ENCODE measurements at regions not wholly inside any gene's neighbourhood (a gene's known extent, or its start where the extent isn't known, plus 50 kb on each side); places are given as distances from the start of the nearest gene placed in this dataset.

GRCh38 chr12:19992311-19992710 is 376.0 kb upstream of the PDE3A start:
- Histone ChIP-seq H3K36me3 (replicated peaks in 1 of 2; ENCODE audit: control extremely low read depth in 1 of 2, control insufficient read depth in 1 of 2, extremely low read depth in 1 of 2, insufficient read depth in 2 of 2, low read length in 1 of 2) (no peaks in the 10 kb centered on the region), H3K27me3 (replicated peaks in 1 of 4; ENCODE audit: control extremely low read depth in 1 of 4, control insufficient read depth in 3 of 4, insufficient read depth in 4 of 4, low read length in 3 of 4) (no peaks in the 10 kb centered on the region), H3K9me3 (ENCODE audit: control extremely low read depth in 1 of 3, control insufficient read depth in 2 of 3, insufficient read depth in 1 of 3, low read length in 2 of 3) (peaks cover 0 to 3% (median 0%) of the 10 kb centered on the region in 3 donors), H3K4me1 (ENCODE audit: control insufficient read depth in 2 of 2, insufficient read depth in 2 of 2, low read length in 2 of 2) (no peaks in the 10 kb centered on the region), H3K4me3 (ENCODE audit: control extremely low read depth in 1 of 5, extremely low read depth in 1 of 5, insufficient read depth in 1 of 5, low read depth in 2 of 5, low read length in 4 of 5) (no peak overlapping the region), H3K79me2 (ENCODE audit: control insufficient read depth, insufficient read depth, low read length) (no peaks in the 10 kb centered on the region), H2AFZ (ENCODE audit: insufficient read depth, low read depth, low read length, poor library complexity, severe bottlenecking) (no peak overlapping the region), H3K9ac (ENCODE audit: low read length) (no peak overlapping the region), H3K4me2 (replicated peaks; ENCODE audit: low read depth, low read length, poor library complexity, severe bottlenecking) (no peak overlapping the region), H3K27ac (ENCODE audit: low read length in 2 of 2) (no peak overlapping the region), H4K20me1 (ENCODE audit: control insufficient read depth, insufficient read depth, low read length, poor library complexity, severe bottlenecking) (no peaks in the 10 kb centered on the region)
- intact Hi-C loops (cut with micrococcal nuclease) = no loop called here
- no peak overlapping the region for H3K27ac Mint-ChIP-seq
- TF ChIP-seq EZH2 (IDR thresholded peaks at IDR 0.05; ENCODE audit: borderline replicate concordance, insufficient read depth, low read depth, low read length, poor library complexity, severe bottlenecking) (no peak), CTCF (IDR thresholded peaks at IDR 0.05) (no peak)
- no peaks in the 10 kb centered on the region for H3K27me3 Mint-ChIP-seq
- H3K4me3 Mint-ChIP-seq = no peak overlapping the region
- no peak for ATAC-seq (ENCODE audit: low read depth)
- CTCF ChIA-PET = no interaction called here
- POLR2A ChIA-PET = no interaction called here
- DNase-seq = no peak
- H3K9me3 Mint-ChIP-seq (ENCODE audit: insufficient read depth) = no peaks in the 10 kb centered on the region
- H3K4me1 Mint-ChIP-seq = no peaks in the 10 kb centered on the region
- WGBS (ENCODE audit: insufficient coverage) = 82% methylated on average over 1 of the region's 2 CpGs

GRCh38 chr12:19994968-19995367 is 373.4 kb upstream of the PDE3A start:
- H3K27ac Mint-ChIP-seq = no peak overlapping the region
- H2AFZ ChIP-seq (ENCODE audit: insufficient read depth, low read depth, low read length, poor library complexity, severe bottlenecking) = no peak overlapping the region
- no peak for TF ChIP-seq EZH2 (IDR thresholded peaks at IDR 0.05; ENCODE audit: borderline replicate concordance, insufficient read depth, low read depth, low read length, poor library complexity, severe bottlenecking)
- TF ChIP-seq CTCF (IDR thresholded peaks at IDR 0.05) = no peak
- H4K20me1 ChIP-seq (ENCODE audit: control insufficient read depth, insufficient read depth, low read length, poor library complexity, severe bottlenecking) = no peaks in the 10 kb centered on the region
- H3K27me3 ChIP-seq (replicated peaks in 1 of 4; ENCODE audit: control extremely low read depth in 1 of 4, control insufficient read depth in 3 of 4, insufficient read depth in 4 of 4, low read length in 3 of 4) = no peaks in the 10 kb centered on the region
- CTCF ChIA-PET = no interaction called here
- H3K4me1 Mint-ChIP-seq = no peaks in the 10 kb centered on the region
- no peak overlapping the region for H3K4me3 ChIP-seq (ENCODE audit: control extremely low read depth in 1 of 5, extremely low read depth in 1 of 5, insufficient read depth in 1 of 5, low read depth in 2 of 5, low read length in 4 of 5)
- no peaks in the 10 kb centered on the region for H3K4me1 ChIP-seq (ENCODE audit: control insufficient read depth in 2 of 2, insufficient read depth in 2 of 2, low read length in 2 of 2)
- DNase-seq (no peak), ATAC-seq (ENCODE audit: low read depth) (no peak)
- no peaks in the 10 kb centered on the region for H3K9me3 Mint-ChIP-seq (ENCODE audit: insufficient read depth)
- no peak overlapping the region for H3K4me2 ChIP-seq (replicated peaks; ENCODE audit: low read depth, low read length, poor library complexity, severe bottlenecking)
- peaks cover 0 to 3% (median 0%) of the 10 kb centered on the region in 3 donors for H3K9me3 ChIP-seq (ENCODE audit: control extremely low read depth in 1 of 3, control insufficient read depth in 2 of 3, insufficient read depth in 1 of 3, low read length in 2 of 3)
- intact Hi-C loops (cut with micrococcal nuclease) = no loop called here
- H3K79me2 ChIP-seq (ENCODE audit: control insufficient read depth, insufficient read depth, low read length) = no peaks in the 10 kb centered on the region
- no peak overlapping the region for H3K27ac ChIP-seq (ENCODE audit: low read length in 2 of 2)
- H3K4me3 Mint-ChIP-seq = no peak overlapping the region
- H3K9ac ChIP-seq (ENCODE audit: low read length) = no peak overlapping the region
- H3K27me3 Mint-ChIP-seq = no peaks in the 10 kb centered on the region
- no peaks in the 10 kb centered on the region for H3K36me3 ChIP-seq (replicated peaks in 1 of 2; ENCODE audit: control extremely low read depth in 1 of 2, control insufficient read depth in 1 of 2, extremely low read depth in 1 of 2, insufficient read depth in 2 of 2, low read length in 1 of 2)
- POLR2A ChIA-PET = no interaction called here

Data from B cell (primary cell).